Tibial nerve (tissue), 4 donors: ENCODE measurements at regions not wholly inside any gene's neighbourhood (a gene's known extent, or its start where the extent isn't known, plus 50 kb on each side); places are given as distances from the start of the nearest gene placed in this dataset. TPM values are rescaled to one million over a fixed set of nuclear protein-coding genes. Genes with fewer than 3 reads are reported as not detected.

Experiments
- DNase-seq, 2 donors: peaks; one replicate each; pipeline ENCODE4 v3.0.0-alpha.2; 2019; ENCODE audit warnings: low spot score in 2 of 2
- H3K27ac ChIP-seq, 4 donors: fragments of 200-600 bp; sonication (generic) in 3 of 4; one replicate each; pipeline ENCODE4 v1.5.1; 2017 to 2019; ENCODE audit warnings: mild to moderate bottlenecking in 1 of 4
- H3K27me3 ChIP-seq, 2 donors: fragments of 200-600 bp; sonication (generic) in 1 of 2; one replicate each; pipeline versions ENCODE4 v1.5.1 to v1.6.0; 2017 to 2019
- H3K36me3 ChIP-seq, 3 donors: fragments of 200-600 bp; sonication (generic); one replicate each; pipeline ENCODE4 v1.5.1; 2018 to 2019
- H3K4me1 ChIP-seq, 4 donors: fragments of 200-600 bp; sonication (generic) in 3 of 4; one replicate each; pipeline ENCODE4 v1.5.1; 2017 to 2019
- H3K4me3 ChIP-seq, 4 donors: fragments of 200-600 bp; sonication (generic) in 3 of 4; one replicate each; pipeline ENCODE4 v1.5.1; 2017 to 2019; ENCODE audit warnings: mild to moderate bottlenecking in 1 of 4, moderate library complexity in 1 of 4
- H3K9me3 ChIP-seq, 4 donors: fragments of 200-600 bp; sonication (generic) in 3 of 4; one replicate each; pipeline ENCODE4 v1.5.1; 2017 to 2019
- CTCF ChIP-seq, 5 experiments: fragments of 200-600 bp in 3 of 5; fragments of 450-650 bp in 2 of 5; sonication (generic) in 3 of 5; IDR thresholded peaks; one replicate each; pipeline ENCODE4 v1.5.1; 2016 to 2019; ENCODE audit warnings: antibody characterized with exemption in 5 of 5, mild to moderate bottlenecking in 3 of 5, moderate library complexity in 2 of 5
- EP300 ChIP-seq, 2 donors: sonication (generic); formaldehyde crosslinking; IDR thresholded peaks; one replicate each; pipeline ENCODE4 v1.6.1; 2017; ENCODE audit warnings: antibody characterized with exemption in 2 of 2, mild to moderate bottlenecking in 1 of 2
- POLR2A ChIP-seq, 2 donors: fragments of 450-650 bp; IDR thresholded peaks; one replicate each; pipeline ENCODE4 v1.6.1; 2017; ENCODE audit warnings: antibody characterized with exemption in 2 of 2, mild to moderate bottlenecking in 2 of 2, moderate library complexity in 2 of 2
- WGBS, 2 donors: methylation state at CpG; one replicate each; pipeline ENCODE4 v1.1.5; 2018; 5-methylcytosine and 5-hydroxymethylcytosine counted together
- small RNA-seq: library from RNA; depleted of rRNA; stranded (forward); fragments of <200 nt; gene quantifications from one replicate; pipeline ENCODE3, GENCODE V24; 2016

GRCh38 chr14:104528496-104528895 is 51.1 kb upstream of the C14orf180 start:
- H3K9me3 ChIP-seq, result peaks cover 0 to 33% (median 0%) of the 10 kb centered on the region in 4 donors
- no peaks in the 10 kb centered on the region for H3K27me3 ChIP-seq
- H3K4me3 ChIP-seq, result no peak overlapping the region
- no peaks in the 10 kb centered on the region for H3K36me3 ChIP-seq
- no peak overlapping the region for H3K27ac ChIP-seq
- DNase-seq, result no peak
- no peaks in the 10 kb centered on the region for H3K4me1 ChIP-seq
- 87 to 90% methylated on average over 7 of the region's 7 CpGs for WGBS, 2 donors
- TF ChIP-seq CTCF (IDR thresholded peaks at IDR 0.05) (no peak), POLR2A (IDR thresholded peaks at IDR 0.05) (no peak), EP300 (IDR thresholded peaks at IDR 0.05) (no peak)

Small RNA genes in the stretch of these regions (small RNA-seq; reads per million reads assigned to genes)
- gene RNU6-684P, result not detected
